IPS-NIHi7 (cell line): ENCODE measurements at regions not wholly inside any gene's neighbourhood (a gene's known extent, or its start where the extent isn't known, plus 50 kb on each side); places are given as distances from the start of the nearest gene placed in this dataset.

Experiments used
- DNase-seq: peaks from one replicate; pipeline ENCODE4 v3.0.0; 2012; ENCODE audit warnings: mixed read lengths; ENCODE audit errors: extremely low spot score

DNA sequence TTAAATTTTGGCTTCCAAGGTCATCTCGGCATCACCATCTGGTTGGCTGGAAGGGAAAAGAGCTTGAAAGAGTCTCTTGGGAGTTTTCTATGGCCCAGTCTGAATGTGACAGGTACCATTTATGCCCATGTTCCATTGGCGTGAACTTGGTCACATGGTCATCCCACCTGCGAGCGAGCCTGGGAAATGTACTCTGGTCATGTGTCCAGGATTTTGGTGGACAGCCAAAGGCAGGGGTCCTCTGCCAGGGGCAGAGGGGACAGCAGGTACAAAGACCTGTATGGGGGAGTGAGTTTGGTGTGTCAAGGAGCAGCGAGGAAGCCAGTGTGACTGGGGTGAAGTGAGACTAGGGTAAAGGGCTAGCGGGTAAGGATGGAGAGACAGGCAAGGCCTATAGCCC lies 112.6 kb downstream of the CDC5L start:
- DNase-seq: no peak

- no peak for DNase-seq
These were observed 116.0 kb downstream of the CDC5L start for GRCh38 chr6:44503471-44503870.

DNA sequence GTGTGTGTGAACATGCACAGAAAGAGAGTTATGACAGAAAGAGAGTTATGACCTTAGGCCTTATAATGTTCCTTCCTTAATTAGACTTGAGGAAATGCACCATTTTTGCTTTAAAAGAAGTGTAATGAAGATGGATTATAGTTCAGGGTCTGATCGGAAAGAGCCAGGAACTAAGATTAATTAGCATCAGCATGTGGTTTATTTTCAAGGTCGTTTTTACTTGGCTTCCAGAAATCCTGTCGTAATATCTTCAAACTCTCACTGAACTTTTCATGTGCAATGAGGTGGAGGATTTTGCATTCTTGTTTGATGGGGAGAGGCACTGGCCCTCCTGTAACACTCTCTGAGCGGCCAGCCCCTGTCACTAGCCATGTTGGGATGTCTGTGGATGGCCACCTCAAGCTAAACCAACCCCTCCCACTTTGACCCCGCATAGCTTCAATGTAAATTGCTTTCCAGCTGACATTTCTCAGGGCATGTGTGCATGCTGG lies 116.8 kb downstream of the CDC5L start:
- DNase-seq: no peak

DNA sequence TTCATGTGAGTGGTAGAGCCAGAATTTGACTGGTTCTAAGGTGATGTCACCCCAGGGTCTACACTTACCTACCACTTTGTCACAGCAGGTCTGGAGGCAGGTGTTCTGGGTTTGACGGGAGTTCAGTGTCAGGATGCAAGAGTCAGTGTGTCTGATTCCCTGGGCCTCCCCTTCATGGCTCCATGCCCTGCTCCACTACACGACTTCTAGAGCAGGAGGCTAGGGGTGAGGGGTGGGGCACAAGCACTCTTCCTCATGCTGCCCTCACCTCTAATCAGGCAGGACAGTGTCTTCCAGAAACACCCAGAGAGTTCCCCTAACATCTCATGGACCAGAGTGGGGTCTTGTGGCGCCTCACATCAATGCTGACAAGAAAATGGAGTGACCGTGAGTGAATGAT lies 118.2 kb downstream of the CDC5L start:
- DNase-seq: no peak

GRCh38 chr6:44507014-44507413 lies 119.5 kb downstream of the CDC5L start:
- no peak for DNase-seq

DNA sequence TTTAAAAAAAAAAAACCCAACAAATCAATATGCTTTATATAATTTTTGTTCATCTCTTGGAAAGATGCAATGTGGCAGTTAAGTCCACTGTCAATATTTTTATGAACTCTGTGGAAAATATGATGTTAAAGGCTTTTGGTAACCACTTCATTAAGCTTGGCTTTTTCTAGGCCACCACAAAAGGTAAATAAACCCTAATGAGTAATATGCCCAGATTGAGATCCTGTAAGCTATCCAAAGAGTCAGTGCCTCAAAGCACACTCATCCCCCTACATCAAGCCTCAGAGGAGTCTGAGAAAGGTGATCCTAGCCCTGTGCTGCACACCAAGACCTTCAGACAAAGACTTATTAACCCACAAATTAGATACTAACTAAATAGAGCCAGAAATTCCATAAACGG lies 121.1 kb downstream of the CDC5L start:
- DNase-seq: no peak

DNA sequence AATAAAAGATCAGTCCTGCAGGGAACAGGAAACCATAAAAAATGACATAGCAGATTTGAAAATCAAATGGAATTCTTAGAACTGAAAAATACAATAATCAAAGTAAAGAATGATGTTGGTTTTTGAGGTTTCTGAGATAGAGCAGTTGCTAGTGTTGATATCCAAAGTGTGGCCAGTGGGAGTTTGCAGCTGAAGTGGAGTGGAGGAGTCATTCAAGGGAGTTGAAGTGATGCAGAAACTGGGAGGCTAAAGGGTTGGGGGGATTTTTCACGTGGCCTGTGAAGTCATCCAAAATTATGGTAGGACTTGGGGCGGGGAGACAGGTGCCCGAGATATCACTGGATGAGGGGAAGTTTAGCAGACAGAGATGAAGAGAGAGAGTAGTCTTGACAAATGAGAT lies 123.6 kb downstream of the CDC5L start:
- no peak for DNase-seq

GRCh38 chr6:44512868-44513741 lies 125.6 kb downstream of the CDC5L start:
- DNase-seq: no peak

GRCh38 chr6:44514085-44514484 lies 126.6 kb downstream of the CDC5L start:
- no peak for DNase-seq

- no peak for DNase-seq
These were observed 127.2 kb downstream of the CDC5L start for GRCh38 chr6:44514576-44515193.

- DNase-seq: no peak
These were observed 135.4 kb downstream of the CDC5L start for GRCh38 chr6:44522871-44523270.

DNA sequence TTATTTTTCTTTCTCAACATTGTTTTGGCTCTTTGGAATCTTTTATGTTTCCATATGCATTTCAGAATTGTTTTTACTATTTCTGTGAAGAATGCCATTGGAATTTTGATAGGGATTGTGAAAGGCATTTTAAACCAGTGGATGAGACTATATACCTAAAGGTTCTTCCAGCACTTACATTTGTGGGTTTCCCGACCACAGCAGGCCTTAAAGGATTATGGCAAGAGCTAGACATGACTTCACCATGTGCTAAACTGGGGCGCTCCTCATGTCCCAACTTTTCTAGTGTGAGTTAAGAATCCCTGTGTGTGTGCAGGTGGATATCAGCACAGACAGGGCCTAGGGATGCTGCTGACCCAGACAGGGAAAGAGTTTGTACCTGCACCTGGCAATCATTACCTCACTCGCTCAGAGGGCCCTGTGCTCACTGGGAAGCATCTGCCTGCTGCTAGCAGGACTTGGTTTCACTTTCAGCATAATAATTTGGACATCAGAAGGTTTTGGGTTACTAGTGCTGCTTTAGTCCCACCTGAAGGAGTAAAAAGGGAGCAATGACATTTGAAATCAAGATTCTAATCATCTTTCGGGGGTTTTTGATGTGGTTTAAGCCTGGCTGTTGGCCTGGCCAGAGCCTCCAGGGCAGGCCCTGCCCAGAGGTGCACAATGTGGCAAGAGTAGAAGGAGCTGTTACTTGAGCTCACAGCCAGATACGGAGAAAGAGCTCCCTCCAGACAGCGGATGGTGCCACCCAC lies 137.1 kb downstream of the CDC5L start:
- DNase-seq: no peak

GRCh38 chr6:44525761-44526351 lies 138.3 kb downstream of the CDC5L start:
- no peak for DNase-seq

- no peak for DNase-seq
These were observed 139.7 kb downstream of the CDC5L start for GRCh38 chr6:44527181-44527580.

- DNase-seq: no peak
These were observed 140.3 kb downstream of the CDC5L start for GRCh38 chr6:44527583-44528369.

GRCh38 chr6:44528370-44528644 lies 140.8 kb downstream of the CDC5L start:
- no peak for DNase-seq

DNA sequence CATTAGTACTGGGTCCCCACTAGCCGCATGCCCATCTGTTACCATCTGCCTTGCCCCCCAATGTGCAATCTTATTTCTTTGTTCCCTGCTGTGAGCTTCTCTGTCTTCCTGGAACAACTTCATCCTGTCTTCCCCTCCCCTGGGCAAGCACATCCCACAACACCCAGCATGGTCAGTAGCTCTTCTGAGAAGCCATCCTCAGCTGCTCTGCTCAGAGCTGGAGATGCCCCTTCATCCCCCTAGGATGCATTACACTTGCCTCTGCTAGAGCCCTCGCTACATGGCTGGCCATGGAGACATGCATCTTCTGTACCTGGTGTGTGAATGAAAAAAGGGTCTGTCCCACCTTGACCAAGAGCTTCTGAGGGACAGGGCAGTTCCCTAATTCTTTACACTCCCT lies 141.2 kb downstream of the CDC5L start:
- DNase-seq: no peak

GRCh38 chr6:44529146-44529905 lies 141.8 kb downstream of the CDC5L start:
- DNase-seq: no peak

DNA sequence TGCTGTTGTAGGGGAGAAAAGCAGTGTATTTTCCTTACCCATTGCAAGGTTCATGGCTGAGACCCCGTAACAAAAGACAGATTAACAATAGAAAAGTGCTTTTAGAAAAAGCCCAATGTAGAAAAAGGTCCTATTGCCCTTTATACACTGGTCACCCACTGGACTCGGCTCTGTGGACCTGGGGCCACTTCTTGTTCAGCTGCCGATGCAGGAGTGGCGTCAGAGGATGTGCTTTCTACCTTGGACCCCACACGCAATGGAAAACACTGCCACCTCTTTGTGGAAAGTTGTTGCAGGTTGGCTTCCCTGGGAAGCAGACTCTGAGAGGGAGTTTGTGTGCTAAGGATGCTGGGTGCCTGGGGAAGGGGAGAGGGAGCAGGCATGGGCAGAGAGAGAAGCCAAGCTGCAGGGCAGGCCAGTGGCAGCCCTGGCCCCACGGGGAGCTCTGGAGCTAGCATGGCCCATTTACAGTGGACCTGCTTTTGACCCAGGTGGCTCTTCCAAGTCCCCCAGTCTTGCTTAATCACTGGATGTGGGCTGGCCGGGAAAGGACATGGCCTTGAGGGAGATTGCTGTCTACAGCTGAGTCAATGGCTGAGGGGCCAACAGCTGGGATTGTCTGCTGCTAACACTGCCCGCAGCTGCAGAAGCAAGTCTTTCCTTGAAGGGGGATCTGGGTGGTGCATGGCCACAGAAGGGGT lies 142.9 kb downstream of the CDC5L start:
- DNase-seq: no peak

DNA sequence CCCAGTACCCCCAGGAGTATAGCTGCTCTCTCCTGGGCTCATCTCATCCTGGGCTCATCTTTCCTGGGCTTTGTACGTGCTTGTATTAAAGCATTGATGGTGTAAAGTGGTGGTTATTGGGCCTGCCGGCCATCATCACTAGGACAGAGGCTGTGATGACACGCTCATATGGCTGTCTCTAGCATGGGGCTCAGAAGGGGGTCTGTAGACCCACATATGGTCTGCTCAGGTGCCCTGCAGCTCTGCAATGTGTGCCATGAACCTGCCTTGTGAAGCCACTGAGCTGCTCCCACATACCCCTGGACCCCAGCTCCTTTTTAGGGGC lies 143.4 kb downstream of the CDC5L start:
- DNase-seq: no peak
